GM21825 (cell line): ENCODE measurements at regions not wholly inside any gene's neighbourhood (a gene's known extent, or its start where the extent isn't known, plus 50 kb on each side); places are given as distances from the start of the nearest gene placed in this dataset.
"Not testable (repeated sequence)": the region's sequence is repeated elsewhere in the genome, so short reads cannot be mapped to it uniquely, and the experiment has no call there.

Experiments
- ATAC-seq: cut with Tn5 transposase; IDR thresholded peaks from one replicate; pipeline ENCODE4 v1.9.1; 2021; ENCODE audit warnings: mild to moderate bottlenecking, moderate library complexity; ENCODE audit not compliant: unreplicated experiment

- no peak for ATAC-seq
These were observed 74.5 kb upstream of the ZNF184 start for GRCh38 chr6:27547157-27548075.

- no peak for ATAC-seq
These were observed 73.6 kb upstream of the ZNF184 start for GRCh38 chr6:27546522-27546921.

- no peak for ATAC-seq
These were observed 72.6 kb upstream of the ZNF184 start for GRCh38 chr6:27545271-27546046.

- ATAC-seq = no peak
These were observed 71.8 kb upstream of the ZNF184 start for GRCh38 chr6:27544612-27545260.

GRCh38 chr6:27544135-27544534 lies 71.2 kb upstream of the ZNF184 start:
- ATAC-seq = not testable (repeated sequence)

GRCh38 chr6:27542485-27542884 lies 69.6 kb upstream of the ZNF184 start:
- ATAC-seq = no peak

- no peak for ATAC-seq
These were observed 69.0 kb upstream of the ZNF184 start for GRCh38 chr6:27541933-27542297.

- ATAC-seq = no peak
These were observed 68.5 kb upstream of the ZNF184 start for GRCh38 chr6:27541212-27541932.

- no peak for ATAC-seq
These were observed 66.6 kb upstream of the ZNF184 start for GRCh38 chr6:27539551-27539950.

- ATAC-seq = no peak
These were observed 60.1 kb upstream of the ZNF184 start for GRCh38 chr6:27532820-27533538.

- ATAC-seq = no peak
These were observed 59.0 kb upstream of the ZNF184 start for GRCh38 chr6:27531772-27532459.

- ATAC-seq = not testable (repeated sequence)
These were observed 56.9 kb upstream of the ZNF184 start for GRCh38 chr6:27529796-27530195.

GRCh38 chr6:27528714-27529113 lies 55.8 kb upstream of the ZNF184 start:
- no peak for ATAC-seq
